ENCODE measurements at regions not wholly inside any gene's neighbourhood (a gene's known extent, or its start where the extent isn't known, plus 50 kb on each side); places are given as distances from the start of the nearest gene placed in this dataset.

DNA sequence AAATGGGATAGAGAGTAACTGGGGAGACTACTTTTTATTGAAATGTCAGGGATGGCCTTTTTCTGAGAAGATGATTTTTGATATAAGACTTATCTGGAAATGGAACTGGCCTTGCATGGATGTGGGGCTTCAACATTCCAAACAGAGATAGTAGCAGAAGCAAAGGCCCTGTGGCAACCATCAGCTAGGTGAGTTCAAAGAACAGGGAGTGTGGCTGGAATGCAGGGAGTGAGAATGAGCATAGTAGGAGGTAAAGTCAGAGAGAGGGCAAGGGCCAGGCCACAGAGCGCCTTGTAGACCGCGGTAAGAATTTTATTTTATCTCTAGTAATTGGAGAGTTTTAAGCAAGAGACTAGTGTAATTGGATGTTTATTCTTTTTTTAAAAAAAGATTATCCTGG, 227.0 kb upstream of the B3GALT2 start:
- peaks cover 11% of the 10 kb centered on the region for H3K4me1 Mint-ChIP-seq (ENCODE audit: insufficient read depth, unreplicated experiment)

DNA sequence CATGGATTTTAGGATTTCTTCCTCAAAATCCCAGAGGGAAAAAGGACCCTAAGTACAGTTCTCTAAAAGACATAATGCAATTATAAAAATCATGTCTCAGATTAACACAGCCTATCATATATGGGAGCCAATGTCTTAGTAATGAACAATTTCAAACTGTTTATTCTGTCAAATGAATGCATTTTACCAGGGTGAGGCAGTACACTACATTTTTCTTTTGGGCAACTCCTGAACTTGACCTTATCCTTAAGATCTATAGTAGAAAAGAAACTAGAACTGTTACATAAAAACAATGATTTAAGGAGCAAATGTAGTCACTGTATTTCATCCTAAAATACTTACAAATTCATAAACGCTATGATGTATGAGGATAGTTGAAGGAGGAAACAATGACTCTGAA, 226.3 kb upstream of the B3GALT2 start:
- H3K36me3 Mint-ChIP-seq (ENCODE audit: insufficient read depth, unreplicated experiment): no peaks in the 10 kb centered on the region
- TF ChIP-seq, protein P1, sequence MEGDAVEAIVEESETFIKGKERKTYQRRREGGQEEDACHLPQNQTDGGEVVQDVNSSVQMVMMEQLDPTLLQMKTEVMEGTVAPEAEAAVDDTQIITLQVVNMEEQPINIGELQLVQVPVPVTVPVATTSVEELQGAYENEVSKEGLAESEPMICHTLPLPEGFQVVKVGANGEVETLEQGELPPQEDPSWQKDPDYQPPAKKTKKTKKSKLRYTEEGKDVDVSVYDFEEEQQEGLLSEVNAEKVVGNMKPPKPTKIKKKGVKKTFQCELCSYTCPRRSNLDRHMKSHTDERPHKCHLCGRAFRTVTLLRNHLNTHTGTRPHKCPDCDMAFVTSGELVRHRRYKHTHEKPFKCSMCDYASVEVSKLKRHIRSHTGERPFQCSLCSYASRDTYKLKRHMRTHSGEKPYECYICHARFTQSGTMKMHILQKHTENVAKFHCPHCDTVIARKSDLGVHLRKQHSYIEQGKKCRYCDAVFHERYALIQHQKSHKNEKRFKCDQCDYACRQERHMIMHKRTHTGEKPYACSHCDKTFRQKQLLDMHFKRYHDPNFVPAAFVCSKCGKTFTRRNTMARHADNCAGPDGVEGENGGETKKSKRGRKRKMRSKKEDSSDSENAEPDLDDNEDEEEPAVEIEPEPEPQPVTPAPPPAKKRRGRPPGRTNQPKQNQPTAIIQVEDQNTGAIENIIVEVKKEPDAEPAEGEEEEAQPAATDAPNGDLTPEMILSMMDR (IDR thresholded peaks at IDR 0.05; ENCODE audit: unreplicated experiment): no peak
- no TSS peak for BruUV-seq (replicated peaks)
- intact Hi-C loops (cut with micrococcal nuclease): no loop called here
- ChIA-PET POLR2A (no interaction called here), CTCF (no interaction called here)
- no peaks in the 10 kb centered on the region for H3K27me3 Mint-ChIP-seq (ENCODE audit: insufficient read depth, unreplicated experiment)
- H3K4me3 Mint-ChIP-seq (ENCODE audit: unreplicated experiment): no peak overlapping the region
- H3K4me1 Mint-ChIP-seq (ENCODE audit: insufficient read depth, unreplicated experiment): peaks cover 6% of the 10 kb centered on the region
- no peak overlapping the region for H3K27ac Mint-ChIP-seq (ENCODE audit: low read depth, unreplicated experiment)
- H3K9me3 Mint-ChIP-seq (ENCODE audit: unreplicated experiment): no peaks in the 10 kb centered on the region
- no peak for DNase-seq (ENCODE audit: unreplicated experiment)

More for the DNA sequence above, 227.0 kb upstream of the B3GALT2 start:
- no TSS peak for BruUV-seq (replicated peaks)
- ChIA-PET CTCF (no interaction called here), POLR2A (no interaction called here)
- Mint-ChIP-seq H3K27me3 (ENCODE audit: insufficient read depth, unreplicated experiment) (no peaks in the 10 kb centered on the region), H3K9me3 (ENCODE audit: unreplicated experiment) (no peaks in the 10 kb centered on the region), H3K36me3 (ENCODE audit: insufficient read depth, unreplicated experiment) (peaks cover 4% of the 10 kb centered on the region), H3K27ac (ENCODE audit: low read depth, unreplicated experiment) (no peak overlapping the region), H3K4me3 (ENCODE audit: unreplicated experiment) (no peak overlapping the region)
- DNase-seq (ENCODE audit: unreplicated experiment): no peak
- intact Hi-C loops (cut with micrococcal nuclease): no loop called here
- TF ChIP-seq, protein P1 (IDR thresholded peaks at IDR 0.05; ENCODE audit: unreplicated experiment): no peak

DNA sequence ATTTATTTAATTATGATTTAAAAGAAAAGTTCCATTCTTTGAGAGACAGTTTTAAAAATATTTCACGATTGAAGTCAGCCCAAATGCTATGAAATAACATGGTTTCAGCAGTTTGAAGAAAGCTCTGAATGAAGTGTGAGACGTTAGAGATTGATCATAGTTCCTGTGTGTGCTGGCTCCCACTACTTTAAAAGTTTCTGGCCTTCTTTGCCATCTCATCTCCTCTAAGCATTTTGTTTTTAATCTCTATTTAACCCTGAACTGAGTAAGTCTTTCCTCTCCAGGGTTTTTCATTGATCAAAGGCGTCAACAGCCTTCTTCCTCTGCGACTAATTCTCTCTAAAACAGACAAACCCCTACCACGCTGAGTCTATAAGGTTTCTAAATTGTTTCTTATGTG, 225.3 kb upstream of the B3GALT2 start:
- intact Hi-C loops (cut with micrococcal nuclease): no loop called here
- no peak overlapping the region for H3K27ac Mint-ChIP-seq (ENCODE audit: low read depth, unreplicated experiment)
- no peaks in the 10 kb centered on the region for H3K36me3 Mint-ChIP-seq (ENCODE audit: insufficient read depth, unreplicated experiment)
- no peak for DNase-seq (ENCODE audit: unreplicated experiment)
- H3K4me3 Mint-ChIP-seq (ENCODE audit: unreplicated experiment): no peak overlapping the region
- no peaks in the 10 kb centered on the region for H3K27me3 Mint-ChIP-seq (ENCODE audit: insufficient read depth, unreplicated experiment)
- H3K9me3 Mint-ChIP-seq (ENCODE audit: unreplicated experiment): no peaks in the 10 kb centered on the region
- CTCF ChIA-PET: no interaction called here
- H3K4me1 Mint-ChIP-seq (ENCODE audit: insufficient read depth, unreplicated experiment): peaks cover 3% of the 10 kb centered on the region
- TF ChIP-seq, protein P1 (IDR thresholded peaks at IDR 0.05; ENCODE audit: unreplicated experiment): no peak
- POLR2A ChIA-PET: no interaction called here
- no TSS peak for BruUV-seq (replicated peaks)

DNA sequence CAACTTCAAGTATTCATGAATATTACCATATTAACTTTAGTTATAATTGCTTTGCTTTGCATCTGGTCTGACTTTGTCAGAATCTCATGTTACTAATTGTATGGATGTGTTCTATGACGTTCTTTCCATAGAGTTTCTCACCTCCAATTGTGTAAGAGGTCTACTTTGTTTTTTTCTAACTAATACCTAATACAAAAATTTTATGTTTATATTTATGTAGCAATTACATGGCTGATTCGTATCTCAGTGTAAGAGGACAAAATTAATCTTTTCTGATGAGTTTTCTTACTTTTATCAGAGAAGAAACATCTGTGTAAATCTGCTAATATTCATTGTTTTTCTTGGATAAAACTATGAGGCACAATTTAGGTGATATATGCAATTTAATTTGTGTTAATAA, 224.8 kb upstream of the B3GALT2 start:
- intact Hi-C loops (cut with micrococcal nuclease): no loop called here
- no peaks in the 10 kb centered on the region for H3K9me3 Mint-ChIP-seq (ENCODE audit: unreplicated experiment)
- CTCF ChIA-PET: no interaction called here

More for the DNA sequence above, 224.8 kb upstream of the B3GALT2 start:
- BruUV-seq (replicated peaks): no TSS peak
- Mint-ChIP-seq H3K36me3 (ENCODE audit: insufficient read depth, unreplicated experiment) (no peaks in the 10 kb centered on the region), H3K27ac (ENCODE audit: low read depth, unreplicated experiment) (no peak overlapping the region), H3K4me3 (ENCODE audit: unreplicated experiment) (no peak overlapping the region), H3K27me3 (ENCODE audit: insufficient read depth, unreplicated experiment) (no peaks in the 10 kb centered on the region), H3K4me1 (ENCODE audit: insufficient read depth, unreplicated experiment) (peaks cover 8% of the 10 kb centered on the region)
- POLR2A ChIA-PET: no interaction called here
- TF ChIP-seq, protein P1 (IDR thresholded peaks at IDR 0.05; ENCODE audit: unreplicated experiment): no peak
- DNase-seq (ENCODE audit: unreplicated experiment): no peak
